OCI-LY7 (cell line): ENCODE measurements at regions not wholly inside any gene's neighbourhood (a gene's known extent, or its start where the extent isn't known, plus 50 kb on each side); places are given as distances from the start of the nearest gene placed in this dataset.

Experiments
- EZH2phosphoT487 ChIP-seq: fragments of 200-600 bp; sonication (generic); IDR thresholded peaks from 2 replicates; pipeline ENCODE4 v1.6.1; 2018; ENCODE audit warnings: low read depth, borderline replicate concordance, mild to moderate bottlenecking, mixed run types, antibody characterized with exemption, low read length, moderate library complexity, mixed read lengths
- TF ChIP-seq, protein P1 (sequence below): fragments of 200-600 bp; sonication (generic); conservative IDR thresholded peaks from 2 replicates; pipeline ENCODE4 v1.5.1; 2014; ENCODE audit warnings: mild to moderate bottlenecking, antibody characterized with exemption, low read length, moderate library complexity, mixed read lengths

DNA sequence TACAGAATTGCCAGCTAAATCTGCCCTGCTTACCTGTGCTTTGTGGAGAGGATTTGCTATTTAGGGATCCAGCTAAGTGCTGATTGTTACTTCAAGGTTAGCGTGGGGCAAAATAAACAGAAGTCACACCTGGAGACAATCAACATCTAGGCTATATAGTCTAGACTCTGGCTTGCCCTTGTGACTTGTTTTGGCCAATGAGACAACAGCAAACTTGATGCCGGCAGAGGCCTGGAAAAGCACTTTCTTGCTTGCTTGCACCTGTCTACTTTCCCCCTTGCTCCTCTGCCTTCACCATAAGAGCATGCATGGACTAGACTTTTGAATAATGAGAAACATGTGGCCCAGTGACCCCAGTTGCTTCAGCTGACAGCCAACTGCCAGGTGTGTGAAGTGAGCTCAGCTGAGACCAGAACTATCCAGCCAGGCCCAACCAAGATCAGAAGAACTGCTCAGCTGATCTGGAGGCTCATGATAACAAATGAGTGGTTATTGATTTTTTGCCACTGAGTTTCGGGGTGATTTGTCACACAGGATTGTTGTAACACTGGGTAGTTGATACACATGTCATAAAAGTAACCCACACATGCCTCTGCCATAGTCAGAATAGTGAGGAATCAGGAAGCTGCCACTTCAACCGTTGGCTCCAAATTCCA lies 164.4 kb downstream of the RBMX2 start:
- TF ChIP-seq, protein P1, sequence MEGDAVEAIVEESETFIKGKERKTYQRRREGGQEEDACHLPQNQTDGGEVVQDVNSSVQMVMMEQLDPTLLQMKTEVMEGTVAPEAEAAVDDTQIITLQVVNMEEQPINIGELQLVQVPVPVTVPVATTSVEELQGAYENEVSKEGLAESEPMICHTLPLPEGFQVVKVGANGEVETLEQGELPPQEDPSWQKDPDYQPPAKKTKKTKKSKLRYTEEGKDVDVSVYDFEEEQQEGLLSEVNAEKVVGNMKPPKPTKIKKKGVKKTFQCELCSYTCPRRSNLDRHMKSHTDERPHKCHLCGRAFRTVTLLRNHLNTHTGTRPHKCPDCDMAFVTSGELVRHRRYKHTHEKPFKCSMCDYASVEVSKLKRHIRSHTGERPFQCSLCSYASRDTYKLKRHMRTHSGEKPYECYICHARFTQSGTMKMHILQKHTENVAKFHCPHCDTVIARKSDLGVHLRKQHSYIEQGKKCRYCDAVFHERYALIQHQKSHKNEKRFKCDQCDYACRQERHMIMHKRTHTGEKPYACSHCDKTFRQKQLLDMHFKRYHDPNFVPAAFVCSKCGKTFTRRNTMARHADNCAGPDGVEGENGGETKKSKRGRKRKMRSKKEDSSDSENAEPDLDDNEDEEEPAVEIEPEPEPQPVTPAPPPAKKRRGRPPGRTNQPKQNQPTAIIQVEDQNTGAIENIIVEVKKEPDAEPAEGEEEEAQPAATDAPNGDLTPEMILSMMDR = no peak
- no peak for TF ChIP-seq EZH2phosphoT487
